CD1c-positive myeloid dendritic cell (primary cell): ENCODE measurements at regions not wholly inside any gene's neighbourhood (a gene's known extent, or its start where the extent isn't known, plus 50 kb on each side); places are given as distances from the start of the nearest gene placed in this dataset.
"Not testable (repeated sequence)": the region's sequence is repeated elsewhere in the genome, so short reads cannot be mapped to it uniquely, and the experiment has no call there.

ENCODE experiments used
- DNase-seq: peaks from one replicate; pipeline ENCODE4 v3.0.0-alpha.2; 2016; ENCODE audit errors: extremely low spot score

DNA sequence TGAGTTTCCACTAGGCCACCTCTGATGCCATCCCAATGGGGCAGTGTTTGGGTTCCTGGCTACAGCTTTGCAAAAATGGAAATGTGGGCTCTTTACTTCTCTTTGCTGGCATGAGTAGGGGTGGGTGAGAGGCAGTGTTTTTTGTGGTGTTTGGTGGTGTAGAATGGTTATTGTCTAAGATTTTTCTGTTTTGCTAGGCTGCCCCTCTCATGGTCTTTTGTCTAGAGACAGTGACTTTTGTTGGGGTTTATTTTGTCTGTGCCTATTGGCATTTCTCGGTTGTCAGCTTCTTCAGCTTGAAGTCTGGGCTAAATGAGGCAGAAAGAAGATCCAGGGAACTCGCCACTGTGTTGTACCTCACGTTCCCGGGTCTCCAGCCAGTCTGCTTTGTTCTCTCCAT is 112.1 kb downstream of the CENPF start:
- no peak for DNase-seq

DNA sequence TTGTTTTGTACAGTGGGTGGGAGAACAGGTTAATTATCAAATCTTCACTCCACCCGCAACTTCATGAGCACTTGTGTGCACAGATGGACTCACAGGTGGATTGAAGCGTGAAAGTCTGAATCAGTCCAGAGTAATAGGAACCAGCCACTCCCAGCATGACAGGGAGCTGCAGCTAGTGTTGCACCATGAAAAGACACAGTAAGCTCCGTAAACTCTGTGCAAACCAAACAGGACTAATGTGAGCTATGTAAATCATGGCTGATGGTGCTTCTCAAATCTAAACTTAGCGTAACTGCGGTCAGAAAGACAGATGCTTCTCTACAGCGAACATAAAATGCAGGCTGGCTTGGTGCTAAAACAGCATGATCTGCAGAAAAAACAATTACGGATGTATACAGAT is 114.4 kb downstream of the CENPF start:
- DNase-seq = no peak

DNA sequence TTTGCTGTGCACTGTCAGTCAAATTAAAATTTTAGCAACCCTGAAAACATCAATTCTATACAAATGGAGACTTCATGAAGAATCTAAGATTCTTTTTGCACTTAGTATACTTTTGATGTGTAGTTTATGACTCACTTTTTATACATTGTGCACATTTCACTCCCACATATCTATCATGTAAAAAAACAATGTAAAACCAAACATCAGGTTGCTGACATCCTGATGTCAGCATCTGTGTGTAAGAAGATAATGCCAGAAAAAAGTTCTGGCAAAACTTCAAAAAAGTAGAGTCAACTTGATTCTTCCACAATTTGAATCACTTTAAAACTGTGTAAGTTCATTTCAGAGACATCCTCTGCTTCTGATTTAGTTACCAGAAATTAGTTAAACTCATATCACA is 115.7 kb downstream of the CENPF start:
- DNase-seq = no peak

DNA sequence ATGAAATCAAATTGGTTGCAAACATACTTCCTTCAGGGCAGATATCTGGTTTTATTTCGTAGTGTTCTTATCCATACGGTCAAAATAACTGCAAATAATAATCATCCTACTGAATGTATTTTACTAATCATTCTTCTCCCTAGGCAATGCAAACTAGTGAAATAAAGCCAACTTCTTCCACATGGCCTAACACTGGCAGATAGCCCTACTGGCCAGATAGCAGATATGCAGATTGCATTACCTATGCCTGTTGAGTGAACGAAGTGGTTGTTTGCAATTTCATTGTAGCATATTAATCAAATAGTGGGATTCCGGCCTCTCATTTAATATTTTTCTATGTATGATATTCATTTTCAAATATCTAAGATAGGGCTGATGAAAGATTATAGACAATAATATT is 116.2 kb downstream of the CENPF start:
- no peak for DNase-seq

DNA sequence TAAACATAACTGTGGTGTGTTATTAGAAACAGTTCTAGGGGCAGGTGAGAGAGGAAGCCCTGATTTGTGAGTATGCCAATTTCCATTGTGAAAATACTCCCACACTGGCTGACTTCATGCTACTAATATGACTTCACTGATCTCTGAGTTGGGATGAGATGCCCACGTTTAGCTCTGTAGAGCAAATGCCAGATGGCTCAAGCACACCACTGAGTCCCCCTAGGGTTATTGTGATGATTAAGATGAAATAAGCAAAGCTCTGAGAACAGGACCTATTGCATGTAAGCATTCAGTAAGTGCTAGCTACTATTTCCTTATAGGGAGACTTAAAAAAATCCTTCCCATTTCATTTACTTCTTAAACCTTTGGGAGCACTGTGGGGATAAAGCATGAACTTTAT is 117.6 kb downstream of the CENPF start:
- no peak for DNase-seq

DNA sequence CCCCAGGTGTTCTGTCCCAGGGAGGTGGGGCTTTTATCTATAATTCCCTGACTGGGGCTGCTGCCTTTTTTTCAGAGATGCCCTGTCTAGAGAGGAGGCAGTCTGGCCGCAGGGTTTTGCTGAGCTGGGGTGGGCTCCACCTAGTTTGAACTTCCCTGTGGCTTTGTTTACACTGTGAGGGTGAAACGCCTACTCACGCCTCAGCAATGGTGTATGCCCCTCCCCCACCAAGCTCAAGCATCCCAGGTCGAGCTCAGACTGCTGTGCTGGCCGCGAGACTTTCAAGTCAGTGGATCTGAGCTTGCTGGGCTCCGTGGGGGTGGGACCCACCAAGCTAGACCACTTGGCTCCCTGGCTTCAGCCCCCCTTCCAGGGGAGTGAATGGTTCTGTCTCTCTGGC is 124.3 kb downstream of the CENPF start:
- DNase-seq = no peak

DNA sequence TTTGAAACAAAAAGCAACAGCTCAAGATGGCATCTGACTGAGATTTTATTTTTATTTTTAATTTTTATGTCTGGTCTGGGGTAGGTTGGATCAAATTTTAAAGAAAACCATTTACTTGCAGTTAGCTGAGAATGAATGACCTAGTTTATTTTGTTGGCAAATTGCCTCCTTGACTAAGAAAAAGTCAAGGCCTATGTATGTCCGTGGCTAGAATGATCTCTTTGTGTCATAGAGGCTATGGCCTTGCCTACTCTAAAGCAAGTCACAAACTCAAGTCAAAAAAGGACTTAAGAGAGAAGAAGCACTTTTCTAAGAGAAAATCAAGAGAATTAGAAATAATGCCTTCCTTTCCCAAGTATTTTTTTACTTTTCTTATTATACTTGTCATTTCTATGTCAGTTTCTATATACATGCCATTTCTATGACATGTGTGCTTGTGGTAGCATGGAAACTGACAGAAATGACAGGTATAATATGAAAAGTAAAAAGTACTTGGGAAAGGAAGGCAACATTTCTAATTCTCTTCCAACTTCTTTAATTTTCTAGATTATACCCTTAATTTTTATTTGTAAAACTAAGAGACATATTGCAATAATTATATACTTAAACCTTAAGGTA is 136.7 kb downstream of the CENPF start:
- no peak for DNase-seq

DNA sequence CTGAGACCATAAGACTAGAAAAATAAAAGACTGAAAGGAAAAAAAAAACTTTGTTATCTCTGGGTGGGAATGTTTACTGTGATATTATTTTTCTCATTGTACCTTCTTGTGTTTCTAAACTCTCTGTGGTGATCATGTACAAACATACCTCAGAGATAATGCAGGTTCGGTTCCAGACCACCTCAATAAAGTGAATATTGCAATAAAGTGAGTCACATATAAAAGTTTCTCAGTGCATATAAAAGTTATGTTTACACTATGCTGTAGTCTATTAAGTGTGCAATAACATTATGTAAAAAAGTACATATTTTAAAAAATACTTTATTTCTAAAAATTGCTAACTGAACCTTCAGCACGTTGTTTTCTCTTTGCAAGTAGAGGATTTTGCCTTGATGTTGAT is 137.5 kb downstream of the CENPF start:
- no peak for DNase-seq

DNA sequence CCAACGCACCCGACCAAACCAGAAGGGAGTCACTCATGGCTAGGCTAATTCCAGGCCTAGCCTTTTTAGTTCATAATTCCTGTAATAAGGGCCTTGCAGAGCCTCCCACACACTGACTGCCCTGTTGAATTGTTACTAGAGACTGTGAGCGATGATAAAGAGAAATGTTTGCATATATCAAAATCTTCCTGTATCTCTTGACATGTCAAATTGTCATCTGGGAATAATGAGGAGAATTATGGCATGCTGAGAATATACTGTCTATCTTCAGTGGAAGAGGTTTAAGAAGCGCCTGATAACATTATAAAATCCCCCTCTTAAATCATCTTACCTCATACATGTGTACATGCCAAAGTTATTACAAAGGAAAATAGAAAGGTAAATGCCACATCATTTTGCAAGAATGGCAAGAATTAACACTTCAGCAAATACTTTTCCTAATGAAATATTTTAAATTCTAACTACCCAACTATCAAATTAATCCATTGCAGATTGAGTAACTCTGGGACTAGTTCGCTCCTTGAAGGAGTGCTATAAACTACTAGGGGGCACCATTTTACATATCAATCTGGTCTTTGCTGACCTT is 144.1 kb downstream of the CENPF start:
- DNase-seq = no peak

DNA sequence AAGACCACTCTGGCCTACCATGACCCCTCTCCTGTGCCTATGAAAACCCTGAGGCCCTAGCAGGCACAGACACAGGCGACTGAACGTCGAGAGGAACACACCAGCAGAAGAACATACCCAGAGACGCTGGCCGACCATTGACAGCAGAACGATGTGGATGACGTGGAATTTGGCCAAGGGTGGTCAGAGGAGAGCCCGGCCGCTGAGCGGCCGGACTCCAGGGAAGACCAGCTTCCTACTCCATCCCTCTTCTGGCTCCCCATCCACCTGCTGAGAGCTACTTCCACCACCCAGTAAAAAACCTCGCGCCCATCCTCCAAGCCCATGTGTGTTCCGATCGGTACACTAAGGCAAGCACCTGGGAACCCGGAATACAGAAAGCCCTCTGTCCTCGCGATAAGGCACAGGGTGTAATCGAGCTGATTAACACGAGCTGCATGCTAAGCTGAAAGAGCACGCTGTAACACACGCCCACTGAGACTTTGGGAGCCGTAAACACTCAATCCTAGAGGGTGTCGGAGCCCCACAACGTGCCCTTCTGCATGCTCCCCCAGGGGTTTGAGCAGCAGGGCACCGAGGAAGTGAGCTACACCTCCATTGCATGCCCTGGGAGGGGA is 150.3 kb downstream of the CENPF start:
- DNase-seq = no peak

DNA sequence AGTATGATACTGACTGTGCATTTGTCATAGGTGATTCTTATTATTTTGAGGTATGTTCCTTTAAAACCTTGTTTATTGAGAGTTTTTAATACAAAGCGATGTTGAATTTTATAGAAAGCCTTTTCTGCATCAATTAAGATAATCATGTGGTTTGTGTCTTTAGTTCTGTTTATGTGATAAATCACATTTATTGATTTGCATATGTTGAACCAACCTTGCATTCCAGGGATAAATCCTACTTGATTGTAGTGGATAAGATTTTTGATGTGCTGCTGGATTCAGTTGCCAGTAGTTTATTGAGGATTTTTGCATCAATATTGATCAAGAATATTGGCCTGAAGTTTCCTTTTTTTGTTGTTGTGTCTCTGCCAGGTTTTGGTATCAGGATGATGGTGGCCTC is 158.0 kb downstream of the CENPF start:
- no peak for DNase-seq

DNA sequence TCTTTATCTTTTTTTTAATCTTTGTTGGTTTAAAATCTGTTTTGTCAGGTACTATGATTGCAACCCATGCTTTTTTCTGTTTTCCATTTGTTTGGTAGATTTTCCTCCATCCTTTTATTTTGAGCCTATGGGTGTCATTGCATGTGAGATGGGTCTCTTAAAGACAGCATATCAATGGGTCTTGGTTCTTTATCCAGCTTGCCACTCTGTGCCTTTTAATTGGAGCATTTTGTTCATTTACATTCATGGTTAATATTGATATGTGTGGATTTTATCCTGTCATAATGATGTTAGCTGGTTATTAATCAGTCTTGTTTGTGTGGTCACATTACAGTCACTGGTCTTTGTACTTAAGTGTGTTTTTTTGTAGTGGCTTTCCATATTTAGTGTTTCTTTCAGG is 159.9 kb downstream of the CENPF start:
- no peak for DNase-seq

DNA sequence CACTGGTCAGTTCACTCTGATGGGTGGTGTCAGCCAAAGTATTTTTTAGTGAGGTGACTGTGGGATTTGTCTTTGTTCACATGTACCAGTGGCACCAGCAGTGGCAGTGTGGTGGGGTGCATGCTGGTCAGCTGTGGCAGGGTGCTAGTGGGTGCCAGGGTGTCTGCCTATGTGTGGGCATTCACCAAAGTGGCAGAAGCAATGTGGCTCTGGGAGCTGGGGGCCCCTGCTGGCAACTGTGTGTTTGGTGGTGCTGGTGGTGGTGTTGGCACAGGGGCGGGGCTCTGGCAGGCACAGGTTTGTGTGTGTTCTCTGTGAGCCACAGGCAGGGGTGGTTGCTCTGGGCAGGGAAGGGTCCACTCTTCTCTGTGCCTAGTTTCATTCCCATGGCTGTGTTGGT is 161.5 kb downstream of the CENPF start:
- DNase-seq = no peak

DNA sequence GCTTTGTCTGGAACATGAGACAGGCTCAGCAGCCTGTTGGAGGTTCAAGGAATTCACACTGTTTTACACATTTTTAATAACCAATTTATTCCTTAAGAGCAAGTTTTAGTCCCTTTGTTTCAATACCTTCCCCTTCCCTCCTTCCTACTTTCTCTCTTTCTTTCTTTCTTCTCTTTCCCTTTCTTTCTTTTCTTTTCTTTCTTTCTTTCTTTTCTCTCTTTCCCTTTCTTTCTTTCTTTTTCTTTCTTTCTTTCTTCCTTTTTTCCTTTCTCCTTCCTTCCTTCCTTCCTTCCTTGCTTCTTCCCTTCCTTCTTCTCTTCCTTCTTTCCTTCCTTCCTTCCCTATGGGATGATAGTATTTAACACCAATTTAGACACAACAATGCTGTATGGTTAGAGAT is 164.2 kb downstream of the CENPF start:
- no peak for DNase-seq

DNA sequence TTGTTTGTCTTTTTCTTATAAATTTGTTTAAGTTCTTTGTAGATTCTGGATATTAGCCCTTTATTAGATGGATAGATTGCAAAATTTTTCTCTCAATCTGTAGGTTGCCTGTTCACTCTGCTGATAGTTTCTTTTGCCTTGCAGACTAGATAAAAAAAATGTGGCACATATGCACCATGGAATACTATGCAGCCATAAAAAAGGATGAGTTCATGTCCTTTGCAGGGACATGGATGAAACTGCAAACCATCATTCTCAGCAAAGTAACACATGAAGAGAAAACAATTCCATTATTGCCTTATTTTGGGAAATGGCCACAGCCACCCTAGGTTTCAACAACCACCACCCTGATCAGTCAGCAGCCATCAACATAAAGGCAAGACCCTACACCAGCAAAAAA is 166.7 kb downstream of the CENPF start:
- DNase-seq = not testable (repeated sequence)

DNA sequence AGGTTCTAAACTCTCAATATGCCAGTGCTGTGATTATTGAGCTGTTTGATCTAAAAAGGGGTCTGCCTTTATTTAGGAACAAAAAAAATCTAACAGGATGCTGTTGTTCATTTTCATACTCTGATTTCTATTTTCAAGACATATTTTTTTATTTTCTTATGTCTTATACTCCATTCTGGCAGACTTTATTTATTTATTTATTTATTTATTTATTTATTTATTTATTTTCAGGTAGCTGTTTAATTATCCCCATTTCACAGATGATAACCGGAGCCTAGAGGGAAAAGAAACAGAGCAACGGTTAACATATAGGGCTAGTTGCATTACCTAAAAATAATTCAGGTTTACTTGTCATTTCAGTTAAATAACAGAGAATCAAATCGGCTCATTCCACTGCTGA is 174.4 kb downstream of the CENPF start:
- DNase-seq = no peak

DNA sequence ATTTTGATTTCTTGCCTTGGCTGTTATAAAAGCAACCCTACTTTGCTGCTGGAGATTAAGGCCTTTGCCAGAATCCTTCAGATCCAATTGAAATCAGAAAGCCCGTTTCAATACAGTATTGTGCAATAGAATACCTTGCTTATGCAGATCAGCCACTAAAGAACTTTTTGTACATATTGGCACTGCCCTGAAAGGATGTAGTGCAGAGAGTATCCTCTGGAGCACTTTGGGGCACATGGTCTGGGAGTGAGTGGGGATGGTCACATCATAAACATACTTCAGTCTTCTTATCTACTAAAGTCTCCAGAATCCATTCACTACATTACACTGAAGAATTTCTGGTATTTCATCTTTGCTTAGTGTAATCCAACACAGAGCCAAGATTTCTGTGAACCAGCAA is 189.0 kb downstream of the CENPF start:
- DNase-seq = no peak

DNA sequence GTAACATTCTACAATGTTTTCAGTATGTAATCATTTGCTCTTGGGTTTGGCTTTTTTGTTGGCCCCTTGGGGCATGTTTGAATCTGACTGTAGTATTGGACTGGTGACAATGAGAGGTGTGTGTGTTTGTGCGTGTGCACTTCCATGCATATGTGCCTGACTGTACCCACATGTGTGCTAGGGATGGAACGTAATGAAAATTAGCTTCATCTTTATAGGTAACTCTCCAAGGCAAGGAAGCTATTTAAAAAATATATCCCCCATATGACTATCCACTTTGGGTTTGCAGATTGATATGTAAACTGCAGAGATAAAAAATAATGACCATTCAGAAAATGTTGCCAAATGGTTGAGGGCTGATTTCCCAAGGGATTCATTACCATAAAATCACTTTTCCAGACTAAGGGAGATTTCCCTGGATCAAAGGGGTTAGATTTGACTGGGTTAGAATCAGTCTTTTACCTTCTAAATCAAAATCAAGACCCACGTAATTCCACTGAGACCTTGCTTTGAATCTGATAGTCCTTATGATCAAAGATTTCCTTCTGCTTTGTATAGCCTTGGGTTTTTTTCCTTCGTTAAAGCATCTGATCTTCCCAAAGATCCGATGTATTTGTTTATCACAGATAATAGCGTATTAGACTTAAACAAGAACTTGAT is 189.7 kb downstream of the CENPF start:
- DNase-seq = no peak

DNA sequence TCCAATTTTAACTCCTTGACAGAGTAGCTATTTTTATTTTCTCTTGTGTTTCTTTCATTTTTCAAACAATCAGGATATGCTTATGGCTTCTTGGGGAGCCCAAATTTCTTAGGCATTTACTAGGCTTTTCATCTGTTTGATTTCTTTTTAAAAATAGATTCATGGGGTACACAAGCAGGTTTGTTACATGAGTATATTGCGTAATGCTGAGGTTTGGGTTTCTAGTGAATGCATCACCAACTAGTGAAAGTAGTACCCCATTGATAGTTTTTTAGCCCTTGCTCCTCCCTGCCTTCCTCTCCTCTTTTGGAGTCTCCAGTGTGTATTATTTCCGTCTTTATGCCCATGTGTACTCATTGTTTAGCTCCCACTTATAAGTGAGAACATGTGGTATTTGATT is 190.7 kb downstream of the CENPF start:
- no peak for DNase-seq

DNA sequence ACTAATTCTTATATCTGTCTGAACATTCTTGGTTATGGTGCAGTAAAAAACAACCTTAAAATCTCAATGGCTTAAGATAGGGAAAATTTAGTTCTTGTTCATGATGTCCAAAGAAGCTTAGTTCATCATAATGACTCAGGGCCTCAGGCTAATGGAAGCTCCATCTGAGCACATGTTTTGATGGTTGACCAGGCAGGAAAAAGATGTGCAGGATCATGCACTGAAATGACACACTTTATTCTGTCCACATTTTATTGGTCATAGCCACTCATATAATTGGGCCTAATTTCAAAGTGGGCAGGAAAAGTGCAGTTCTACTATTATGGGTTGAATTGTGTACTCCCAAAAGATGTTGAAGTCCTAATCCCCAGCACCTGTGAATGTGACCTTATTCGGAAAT is 198.2 kb downstream of the CENPF start:
- DNase-seq = no peak

DNA sequence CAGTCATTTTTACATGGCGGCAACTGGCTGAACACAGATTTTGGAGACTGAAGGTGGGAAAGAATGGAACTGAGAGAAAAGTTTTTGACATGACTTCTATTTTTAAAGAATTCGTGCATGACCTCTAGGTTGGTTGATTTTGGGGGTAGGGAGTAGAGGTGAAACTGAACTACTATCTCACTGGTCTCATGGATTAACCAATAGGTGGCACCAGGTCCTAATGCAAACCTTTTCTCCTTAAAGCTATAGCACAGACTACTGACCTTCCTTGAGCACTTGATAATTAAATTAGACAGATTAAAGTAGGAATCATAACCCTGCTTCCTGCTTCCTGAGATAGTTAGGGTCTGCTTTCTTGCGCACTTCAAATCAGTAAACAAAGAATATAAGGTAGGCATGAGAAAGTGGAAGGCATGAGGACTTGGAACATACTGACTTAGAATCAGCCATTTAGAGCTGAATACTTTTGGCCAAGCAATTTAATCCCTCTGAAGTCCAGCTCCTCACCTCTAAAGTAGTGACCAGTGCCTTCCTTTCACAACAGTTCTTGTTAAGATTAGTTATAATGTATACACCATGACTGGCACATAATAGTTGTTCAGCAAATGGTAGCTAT is 206.0 kb downstream of the CENPF start:
- DNase-seq = no peak

DNA sequence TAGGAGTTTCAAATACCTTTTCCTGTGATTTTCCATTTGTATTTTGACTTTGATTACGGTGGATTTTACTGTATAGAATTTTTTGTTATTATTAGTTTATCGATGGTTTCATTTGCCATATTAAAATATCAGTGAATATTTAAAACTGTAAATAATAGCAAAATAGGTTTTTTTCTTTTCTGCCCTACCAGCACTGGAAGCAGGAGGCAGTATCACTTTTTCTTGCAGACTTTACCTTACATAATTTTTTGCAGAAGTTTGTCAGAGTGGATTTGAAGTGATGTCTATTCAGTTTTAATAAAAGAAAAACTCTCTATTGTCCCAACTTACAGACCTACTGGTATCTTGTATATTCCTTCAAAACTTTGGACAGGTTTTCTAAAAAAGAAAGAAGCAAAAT is 213.6 kb downstream of the CENPF start:
- no peak for DNase-seq
